ENCODE measurements at regions not wholly inside any gene's neighbourhood (a gene's known extent, or its start where the extent isn't known, plus 50 kb on each side); places are given as distances from the start of the nearest gene placed in this dataset.

- H3K4me2 ChIP-seq (ENCODE audit: unreplicated experiment) = peak overlapping the region; percentile 73
- H3K9ac ChIP-seq = no peak overlapping the region
- H3K27me3 ChIP-seq (replicated peaks; ENCODE audit: insufficient read depth) = peaks cover 11% of the 10 kb centered on the region
- H4K20me1 ChIP-seq (ENCODE audit: insufficient read depth) = no peaks in the 10 kb centered on the region
- no peaks in the 10 kb centered on the region for H3K36me3 ChIP-seq (ENCODE audit: low read depth)
- H3K9me3 ChIP-seq (ENCODE audit: low read depth) = no peaks in the 10 kb centered on the region
- no peak overlapping the region for H3K27ac ChIP-seq
- DNase-seq = peak; percentile 46
- H3K4me1 ChIP-seq (ENCODE audit: insufficient read depth) = no peaks in the 10 kb centered on the region
- H2AFZ ChIP-seq = peak overlapping the region; percentile 58
- peak overlapping the region; percentile 54 for H3K4me3 ChIP-seq
- in situ Hi-C loops (cut with MboI) = no loop called here
- no peaks in the 10 kb centered on the region for H3K79me2 ChIP-seq (ENCODE audit: insufficient read depth)
- TF ChIP-seq EZH2 (IDR thresholded peaks at IDR 0.05; ENCODE audit: insufficient read depth, poor library complexity, severe bottlenecking) (no peak), EZH2phosphoT487 (IDR thresholded peaks at IDR 0.05; ENCODE audit: insufficient read depth, low read depth) (no peak)
- WGBS, 2 experiments (ENCODE audit: low coverage in 1 of 2, low lambda C conversion rate in 2 of 2, missing lambda C conversion rate in 2 of 2) = 2% methylated on average over 30 to 34 of the region's 34 CpGs
- H3K9me2 ChIP-seq (ENCODE audit: insufficient read depth) = no peaks in the 10 kb centered on the region
- H3F3A ChIP-seq (ENCODE audit: insufficient read depth) = no peaks in the 10 kb centered on the region
These were observed 579.3 kb downstream of the BUD13 start for GRCh38 chr11:116193321-116194131.

GRCh38 chr11:116192509-116193210 is 580.1 kb downstream of the BUD13 start:
- H3K9ac ChIP-seq = no peak overlapping the region
- DNase-seq = no peak

GRCh38 chr11:116190861-116191260 is 581.9 kb downstream of the BUD13 start:
- peaks cover 11% of the 10 kb centered on the region for H3K27me3 ChIP-seq (replicated peaks; ENCODE audit: insufficient read depth)
- in situ Hi-C loops (cut with MboI) = no loop called here
- H2AFZ ChIP-seq = no peak overlapping the region
- no peak for TF ChIP-seq EZH2phosphoT487 (IDR thresholded peaks at IDR 0.05; ENCODE audit: insufficient read depth, low read depth)
- no peak for TF ChIP-seq EZH2 (IDR thresholded peaks at IDR 0.05; ENCODE audit: insufficient read depth, poor library complexity, severe bottlenecking)
- no peaks in the 10 kb centered on the region for H3K9me3 ChIP-seq (ENCODE audit: low read depth)
- no peaks in the 10 kb centered on the region for H3K9me2 ChIP-seq (ENCODE audit: insufficient read depth)
- no peaks in the 10 kb centered on the region for H3K4me1 ChIP-seq (ENCODE audit: insufficient read depth)
- H3K4me2 ChIP-seq (ENCODE audit: unreplicated experiment) = no peak overlapping the region
- no peaks in the 10 kb centered on the region for H3F3A ChIP-seq (ENCODE audit: insufficient read depth)
- no peaks in the 10 kb centered on the region for H4K20me1 ChIP-seq (ENCODE audit: insufficient read depth)
- no peaks in the 10 kb centered on the region for H3K79me2 ChIP-seq (ENCODE audit: insufficient read depth)
- H3K36me3 ChIP-seq (ENCODE audit: low read depth) = no peaks in the 10 kb centered on the region
- no peak overlapping the region for H3K4me3 ChIP-seq
- no peak overlapping the region for H3K27ac ChIP-seq
- no peak for DNase-seq
- WGBS, 2 experiments (ENCODE audit: low coverage in 1 of 2, low lambda C conversion rate in 2 of 2, missing lambda C conversion rate in 2 of 2) = 43 to 48% methylated on average over 3 of the region's 3 CpGs
- no peak overlapping the region for H3K9ac ChIP-seq

More at GRCh38 chr11:116192509-116193210, 580.1 kb downstream of the BUD13 start:
- in situ Hi-C loops (cut with MboI) = no loop called here
- no peaks in the 10 kb centered on the region for H4K20me1 ChIP-seq (ENCODE audit: insufficient read depth)
- no peaks in the 10 kb centered on the region for H3K9me3 ChIP-seq (ENCODE audit: low read depth)
- no peak overlapping the region for H3K4me2 ChIP-seq (ENCODE audit: unreplicated experiment)
- H3K9me2 ChIP-seq (ENCODE audit: insufficient read depth) = no peaks in the 10 kb centered on the region
- H3K36me3 ChIP-seq (ENCODE audit: low read depth) = no peaks in the 10 kb centered on the region
- TF ChIP-seq EZH2phosphoT487 (IDR thresholded peaks at IDR 0.05; ENCODE audit: insufficient read depth, low read depth) = no peak
- no peak for TF ChIP-seq EZH2 (IDR thresholded peaks at IDR 0.05; ENCODE audit: insufficient read depth, poor library complexity, severe bottlenecking)
- H3K27me3 ChIP-seq (replicated peaks; ENCODE audit: insufficient read depth) = peaks cover 11% of the 10 kb centered on the region
- no peak overlapping the region for H2AFZ ChIP-seq
- no peak overlapping the region for H3K4me3 ChIP-seq
- H3K27ac ChIP-seq = no peak overlapping the region
- H3F3A ChIP-seq (ENCODE audit: insufficient read depth) = no peaks in the 10 kb centered on the region
- no peaks in the 10 kb centered on the region for H3K4me1 ChIP-seq (ENCODE audit: insufficient read depth)
- H3K79me2 ChIP-seq (ENCODE audit: insufficient read depth) = no peaks in the 10 kb centered on the region
- 18 to 24% methylated on average over 12 of the region's 12 CpGs for WGBS, 2 experiments (ENCODE audit: low coverage in 1 of 2, low lambda C conversion rate in 2 of 2, missing lambda C conversion rate in 2 of 2)

- no peak for TF ChIP-seq EZH2phosphoT487 (IDR thresholded peaks at IDR 0.05; ENCODE audit: insufficient read depth, low read depth)
- no peak for TF ChIP-seq EZH2 (IDR thresholded peaks at IDR 0.05; ENCODE audit: insufficient read depth, poor library complexity, severe bottlenecking)
- Histone ChIP-seq H3K9me3 (ENCODE audit: low read depth) (no peaks in the 10 kb centered on the region), H3K36me3 (ENCODE audit: low read depth) (no peaks in the 10 kb centered on the region), H3K9ac (no peak overlapping the region), H3K9me2 (ENCODE audit: insufficient read depth) (no peaks in the 10 kb centered on the region), H3F3A (ENCODE audit: insufficient read depth) (no peaks in the 10 kb centered on the region), H3K27ac (no peak overlapping the region), H3K4me2 (ENCODE audit: unreplicated experiment) (no peak overlapping the region), H3K4me1 (ENCODE audit: insufficient read depth) (no peaks in the 10 kb centered on the region), H3K79me2 (ENCODE audit: insufficient read depth) (no peaks in the 10 kb centered on the region), H4K20me1 (ENCODE audit: insufficient read depth) (no peaks in the 10 kb centered on the region), H3K27me3 (replicated peaks; ENCODE audit: insufficient read depth) (peaks cover 11% of the 10 kb centered on the region), H2AFZ (no peak overlapping the region), H3K4me3 (no peak overlapping the region)
- in situ Hi-C loops (cut with MboI) = no loop called here
- DNase-seq = no peak
- WGBS, 2 experiments (ENCODE audit: low coverage in 1 of 2, low lambda C conversion rate in 2 of 2, missing lambda C conversion rate in 2 of 2) = 18 to 22% methylated on average over 10 of the region's 10 CpGs
These were observed 583.2 kb downstream of the BUD13 start for GRCh38 chr11:116189408-116190170.

Data from GM23248 (cell line).